NT2/D1 (cell line): ENCODE measurements at regions not wholly inside any gene's neighbourhood (a gene's known extent, or its start where the extent isn't known, plus 50 kb on each side); places are given as distances from the start of the nearest gene placed in this dataset.

ENCODE experiments used
- YY1 ChIP-seq: IDR thresholded peaks from 2 replicates; pipeline ENCODE4 v1.6.1; 2011; ENCODE audit not compliant: insufficient read length, insufficient read depth
- ZNF274 ChIP-seq: IDR thresholded peaks from 2 replicates; pipeline ENCODE4 v1.6.1; 2011; ENCODE audit warnings: mild to moderate bottlenecking, low read depth, low read length

GRCh38 chr15:47119349-47119748 is 598.0 kb upstream of the SEMA6D start:
- TF ChIP-seq YY1 (no peak), ZNF274 (no peak)
